ENCODE measurements at regions not wholly inside any gene's neighbourhood (a gene's known extent, or its start where the extent isn't known, plus 50 kb on each side); places are given as distances from the start of the nearest gene placed in this dataset.
A peak's percentile ranks its signal among the peaks of the same experiment; 100 is the strongest.
"Not testable (repeated sequence)": the region's sequence is repeated elsewhere in the genome, so short reads cannot be mapped to it uniquely, and the experiment has no call there.

DNA sequence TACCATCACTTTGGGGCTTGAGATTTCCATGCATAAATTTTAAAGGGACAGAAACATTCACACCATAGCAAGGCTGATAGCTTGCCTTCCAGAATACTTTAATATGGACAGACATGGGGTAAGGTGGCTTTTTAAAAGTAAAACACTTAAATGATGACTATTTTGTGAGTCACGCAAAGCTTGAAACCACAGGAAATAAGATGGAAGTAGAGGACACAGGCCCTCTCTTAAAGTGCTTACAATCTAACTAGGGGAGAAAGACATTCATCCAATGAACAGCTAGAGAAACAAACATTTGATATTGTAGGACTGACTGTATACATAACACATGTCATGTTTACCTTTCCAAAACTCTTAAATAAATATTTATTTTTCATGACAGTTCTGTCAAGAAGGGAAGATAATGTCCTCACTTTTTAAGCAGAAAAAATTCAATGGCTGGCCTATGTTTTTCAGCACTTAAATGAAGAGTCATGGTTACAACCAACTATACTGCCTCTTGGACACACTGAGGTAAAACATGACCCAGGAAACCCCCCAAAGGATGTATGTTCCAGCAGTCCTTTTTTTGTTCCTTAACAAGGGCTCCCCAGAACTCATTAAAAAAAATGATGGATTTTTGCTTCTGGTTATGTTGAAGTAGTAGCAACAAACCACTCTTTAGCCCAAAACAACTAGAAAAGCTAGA lies 120.0 kb upstream of the RBMS1 start:
- TF ChIP-seq, protein P1, sequence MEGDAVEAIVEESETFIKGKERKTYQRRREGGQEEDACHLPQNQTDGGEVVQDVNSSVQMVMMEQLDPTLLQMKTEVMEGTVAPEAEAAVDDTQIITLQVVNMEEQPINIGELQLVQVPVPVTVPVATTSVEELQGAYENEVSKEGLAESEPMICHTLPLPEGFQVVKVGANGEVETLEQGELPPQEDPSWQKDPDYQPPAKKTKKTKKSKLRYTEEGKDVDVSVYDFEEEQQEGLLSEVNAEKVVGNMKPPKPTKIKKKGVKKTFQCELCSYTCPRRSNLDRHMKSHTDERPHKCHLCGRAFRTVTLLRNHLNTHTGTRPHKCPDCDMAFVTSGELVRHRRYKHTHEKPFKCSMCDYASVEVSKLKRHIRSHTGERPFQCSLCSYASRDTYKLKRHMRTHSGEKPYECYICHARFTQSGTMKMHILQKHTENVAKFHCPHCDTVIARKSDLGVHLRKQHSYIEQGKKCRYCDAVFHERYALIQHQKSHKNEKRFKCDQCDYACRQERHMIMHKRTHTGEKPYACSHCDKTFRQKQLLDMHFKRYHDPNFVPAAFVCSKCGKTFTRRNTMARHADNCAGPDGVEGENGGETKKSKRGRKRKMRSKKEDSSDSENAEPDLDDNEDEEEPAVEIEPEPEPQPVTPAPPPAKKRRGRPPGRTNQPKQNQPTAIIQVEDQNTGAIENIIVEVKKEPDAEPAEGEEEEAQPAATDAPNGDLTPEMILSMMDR (conservative IDR thresholded peaks at IDR 0.05; ENCODE audit: low read depth, low read length) = no peak

DNA sequence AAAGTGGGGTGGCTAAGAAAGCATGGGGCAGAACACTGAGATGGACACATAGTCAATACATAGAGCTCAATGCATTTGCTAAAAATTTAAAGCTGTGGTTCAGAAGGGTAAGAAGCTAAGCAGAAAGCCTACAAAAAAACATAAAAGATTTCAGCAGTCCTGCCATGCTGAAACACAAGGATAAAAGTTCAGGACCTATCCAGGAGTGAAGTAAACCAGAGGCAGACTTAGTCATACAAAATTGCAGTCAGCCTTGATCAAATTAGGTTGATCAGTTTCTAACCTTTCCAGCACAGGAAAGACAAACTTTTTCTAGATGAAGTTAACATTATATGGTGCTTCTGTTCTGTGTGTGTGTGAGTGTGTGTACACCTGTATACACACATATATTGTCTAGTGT lies 120.8 kb upstream of the RBMS1 start:
- TF ChIP-seq, protein P1 (conservative IDR thresholded peaks at IDR 0.05; ENCODE audit: low read depth, low read length) = no peak
- DNase-seq (ENCODE audit: low read depth) = peak; percentile 14
- H3K4me3 ChIP-seq (ENCODE audit: low read depth, low read length) = no peak overlapping the region

More for the DNA sequence above, 120.0 kb upstream of the RBMS1 start:
- no peak overlapping the region for H3K4me3 ChIP-seq (ENCODE audit: low read depth, low read length)
- DNase-seq (ENCODE audit: low read depth) = peak; percentile 75

DNA sequence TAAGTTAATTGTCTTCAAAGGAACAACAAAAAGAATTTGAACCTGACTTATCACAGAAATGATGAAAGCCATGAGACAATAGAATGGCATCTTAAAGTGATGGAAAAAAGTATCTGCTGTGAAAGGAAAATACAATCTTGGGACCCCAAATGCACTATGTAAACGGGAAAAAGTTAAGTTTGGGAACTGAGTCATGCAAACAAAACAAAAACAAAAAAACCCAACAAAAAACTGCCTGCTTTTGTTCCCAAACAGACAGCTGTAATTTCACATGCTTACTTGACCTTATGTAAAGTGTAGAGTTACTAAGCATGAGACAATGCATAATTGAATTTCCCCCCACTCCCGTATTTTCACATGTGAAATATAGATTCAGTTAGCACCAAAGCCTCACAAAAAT lies 122.1 kb upstream of the RBMS1 start:
- peak; percentile 16 for DNase-seq (ENCODE audit: low read depth)
- TF ChIP-seq, protein P1 (conservative IDR thresholded peaks at IDR 0.05; ENCODE audit: low read depth, low read length) = no peak
- H3K4me3 ChIP-seq (ENCODE audit: low read depth, low read length) = no peak overlapping the region

DNA sequence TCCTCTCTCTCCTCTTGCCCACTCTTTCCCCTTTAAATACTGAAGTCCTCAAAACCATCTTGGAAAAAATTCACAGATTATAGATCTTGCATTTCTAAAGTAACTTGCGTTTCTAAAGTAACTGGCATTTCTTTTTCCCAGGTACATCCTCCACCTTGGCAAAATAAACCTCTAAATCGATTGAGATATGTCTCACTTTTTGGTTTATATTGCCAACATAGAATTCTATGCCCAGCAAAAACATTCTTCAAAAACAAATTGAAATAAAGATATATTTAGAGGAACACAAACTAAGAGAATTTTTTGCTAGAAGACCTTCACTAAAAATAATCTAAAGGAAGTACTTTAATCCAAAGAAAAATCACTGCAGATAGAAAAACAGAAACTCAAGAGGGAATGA lies 122.5 kb upstream of the RBMS1 start:
- DNase-seq (ENCODE audit: low read depth) = no peak
- no peak overlapping the region for H3K4me3 ChIP-seq (ENCODE audit: low read depth, low read length)
- TF ChIP-seq, protein P1 (conservative IDR thresholded peaks at IDR 0.05; ENCODE audit: low read depth, low read length) = no peak

DNA sequence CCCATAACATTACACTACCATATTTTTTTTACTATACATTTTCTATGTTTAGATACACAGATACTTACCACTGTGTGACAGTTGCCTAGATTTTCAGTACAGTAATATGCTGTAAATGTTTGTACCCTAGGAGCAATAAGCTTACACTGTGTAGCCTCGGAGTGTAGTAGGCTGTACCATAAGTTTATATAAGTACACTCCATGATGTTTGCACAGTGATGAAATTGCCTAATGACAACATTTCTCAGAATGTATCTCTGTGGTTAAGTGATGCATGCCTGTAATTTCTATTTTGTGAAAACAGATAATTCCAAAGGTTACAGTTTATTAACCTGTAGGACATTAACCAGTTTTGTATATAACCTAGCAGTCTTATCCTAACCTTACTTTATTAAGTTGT lies 128.1 kb upstream of the RBMS1 start:
- TF ChIP-seq, protein P1 (conservative IDR thresholded peaks at IDR 0.05; ENCODE audit: low read depth, low read length) = no peak
- DNase-seq (ENCODE audit: low read depth) = peak; percentile 74
- H3K4me3 ChIP-seq (ENCODE audit: low read depth, low read length) = no peak overlapping the region

DNA sequence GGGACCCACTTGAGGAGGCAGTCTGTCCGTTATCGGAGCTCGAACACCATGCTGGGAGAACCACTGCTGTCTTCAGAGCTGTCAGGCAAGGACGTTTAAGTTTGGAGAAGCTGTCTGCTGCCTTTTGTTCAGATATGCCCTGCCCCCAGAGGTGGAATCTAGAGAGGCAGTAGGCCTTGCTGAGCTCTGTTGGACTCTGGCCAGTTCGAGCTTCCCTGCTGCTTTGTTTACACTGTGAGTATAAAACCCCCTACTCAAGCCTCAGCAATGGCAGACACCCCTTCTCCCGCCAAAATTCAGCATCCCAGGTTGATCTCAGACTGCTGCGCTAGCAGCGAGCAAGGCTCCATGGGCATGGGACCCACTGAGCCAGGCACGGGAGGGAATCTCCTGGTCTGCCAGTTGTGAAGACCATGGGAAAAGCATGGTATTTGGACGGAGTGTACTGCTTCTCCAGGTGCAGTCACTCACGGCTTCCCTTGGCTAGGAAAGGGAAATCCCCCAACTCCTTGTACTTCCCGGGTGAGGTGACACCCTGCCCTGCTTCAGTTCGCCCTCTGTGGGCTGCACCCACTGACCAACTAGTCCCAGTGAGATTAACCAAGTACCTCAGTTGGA lies 134.5 kb upstream of the RBMS1 start:
- TF ChIP-seq, protein P1 (conservative IDR thresholded peaks at IDR 0.05; ENCODE audit: low read depth, low read length) = peak; percentile 25
- H3K4me3 ChIP-seq (ENCODE audit: low read depth, low read length) = not testable (repeated sequence)
- peak; percentile 67 for DNase-seq (ENCODE audit: low read depth)

DNA sequence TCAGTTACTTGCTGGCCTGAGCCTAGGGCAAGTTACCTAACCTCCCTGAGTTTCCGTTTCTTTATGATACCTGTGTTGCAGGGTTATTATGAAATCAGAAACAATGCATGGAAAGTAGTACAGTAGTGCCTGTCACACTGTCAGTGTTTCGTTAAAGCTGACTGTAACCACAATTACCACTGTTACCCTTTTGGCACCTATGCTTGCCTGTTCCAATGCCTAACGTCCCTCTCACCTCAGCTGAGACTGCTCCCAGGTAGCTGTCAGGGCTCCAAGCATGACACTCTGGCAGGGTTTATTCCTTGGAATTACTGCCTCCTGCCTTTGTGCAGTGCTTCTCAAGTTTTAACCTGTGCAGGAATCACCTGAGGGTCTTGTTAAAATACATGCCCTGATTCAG lies 135.2 kb upstream of the RBMS1 start:
- DNase-seq (ENCODE audit: low read depth) = no peak
- TF ChIP-seq, protein P1 (conservative IDR thresholded peaks at IDR 0.05; ENCODE audit: low read depth, low read length) = no peak
- H3K4me3 ChIP-seq (ENCODE audit: low read depth, low read length) = no peak overlapping the region

All from choroid plexus epithelial cell (primary cell).